ENCODE measurements at regions not wholly inside any gene's neighbourhood (a gene's known extent, or its start where the extent isn't known, plus 50 kb on each side); places are given as distances from the start of the nearest gene placed in this dataset.

DNA sequence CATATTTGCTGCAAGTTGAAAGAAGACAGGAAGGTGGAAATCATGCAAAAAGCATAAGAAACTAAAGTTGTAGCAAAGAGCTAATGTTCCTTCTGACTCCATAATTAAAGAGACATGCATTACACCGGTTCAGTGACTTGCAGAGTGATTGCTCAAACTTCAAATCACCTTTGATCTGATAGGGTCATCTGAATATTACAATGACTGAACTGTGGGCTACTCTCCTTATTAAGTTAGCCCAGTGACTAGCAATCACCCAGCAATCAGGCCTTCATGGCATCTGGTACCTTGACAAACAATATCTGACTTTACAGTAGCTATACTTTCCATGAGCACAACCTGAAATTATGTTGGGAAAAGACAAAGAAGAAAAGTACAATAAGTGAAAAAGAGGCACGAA lies 84.9 kb downstream of the NREP start:
- TF ChIP-seq, protein P1, sequence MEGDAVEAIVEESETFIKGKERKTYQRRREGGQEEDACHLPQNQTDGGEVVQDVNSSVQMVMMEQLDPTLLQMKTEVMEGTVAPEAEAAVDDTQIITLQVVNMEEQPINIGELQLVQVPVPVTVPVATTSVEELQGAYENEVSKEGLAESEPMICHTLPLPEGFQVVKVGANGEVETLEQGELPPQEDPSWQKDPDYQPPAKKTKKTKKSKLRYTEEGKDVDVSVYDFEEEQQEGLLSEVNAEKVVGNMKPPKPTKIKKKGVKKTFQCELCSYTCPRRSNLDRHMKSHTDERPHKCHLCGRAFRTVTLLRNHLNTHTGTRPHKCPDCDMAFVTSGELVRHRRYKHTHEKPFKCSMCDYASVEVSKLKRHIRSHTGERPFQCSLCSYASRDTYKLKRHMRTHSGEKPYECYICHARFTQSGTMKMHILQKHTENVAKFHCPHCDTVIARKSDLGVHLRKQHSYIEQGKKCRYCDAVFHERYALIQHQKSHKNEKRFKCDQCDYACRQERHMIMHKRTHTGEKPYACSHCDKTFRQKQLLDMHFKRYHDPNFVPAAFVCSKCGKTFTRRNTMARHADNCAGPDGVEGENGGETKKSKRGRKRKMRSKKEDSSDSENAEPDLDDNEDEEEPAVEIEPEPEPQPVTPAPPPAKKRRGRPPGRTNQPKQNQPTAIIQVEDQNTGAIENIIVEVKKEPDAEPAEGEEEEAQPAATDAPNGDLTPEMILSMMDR (IDR thresholded peaks at IDR 0.05): no peak
- TF ChIP-seq POLR2A (IDR thresholded peaks at IDR 0.05): no peak
